ENCODE measurements at regions not wholly inside any gene's neighbourhood (a gene's known extent, or its start where the extent isn't known, plus 50 kb on each side); places are given as distances from the start of the nearest gene placed in this dataset.
"Not testable (repeated sequence)": the region's sequence is repeated elsewhere in the genome, so short reads cannot be mapped to it uniquely, and the experiment has no call there.

DNA sequence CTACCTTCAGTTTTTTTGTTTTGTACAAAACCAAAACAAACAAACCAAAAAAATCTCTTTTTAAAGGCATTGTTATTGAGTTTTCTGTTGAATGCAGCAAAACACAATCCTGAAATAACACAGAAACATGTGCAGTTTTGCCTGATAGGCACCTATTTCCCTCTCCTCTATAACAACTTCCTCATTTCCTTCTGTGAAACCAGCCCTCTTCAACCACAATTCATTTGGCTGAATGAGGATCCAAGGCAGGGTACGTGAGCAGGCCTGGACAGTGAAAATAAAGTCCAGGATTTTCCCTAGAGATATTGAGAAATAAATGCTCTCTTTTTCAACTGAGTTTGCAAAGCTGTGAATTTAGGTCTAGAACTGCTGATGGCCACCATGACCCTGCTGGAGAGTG lies 134.8 kb upstream of the LARP1 start:
- DNase-seq (ENCODE audit: low spot score): no peak

GRCh38 chr5:154618696-154619095 lies 136.5 kb upstream of the LARP1 start:
- no peak for DNase-seq (ENCODE audit: low spot score)

- DNase-seq (ENCODE audit: low spot score): no peak
Observed at GRCh38 chr5:154614595-154614994, 136.6 kb upstream of the HAND1 start.

DNA sequence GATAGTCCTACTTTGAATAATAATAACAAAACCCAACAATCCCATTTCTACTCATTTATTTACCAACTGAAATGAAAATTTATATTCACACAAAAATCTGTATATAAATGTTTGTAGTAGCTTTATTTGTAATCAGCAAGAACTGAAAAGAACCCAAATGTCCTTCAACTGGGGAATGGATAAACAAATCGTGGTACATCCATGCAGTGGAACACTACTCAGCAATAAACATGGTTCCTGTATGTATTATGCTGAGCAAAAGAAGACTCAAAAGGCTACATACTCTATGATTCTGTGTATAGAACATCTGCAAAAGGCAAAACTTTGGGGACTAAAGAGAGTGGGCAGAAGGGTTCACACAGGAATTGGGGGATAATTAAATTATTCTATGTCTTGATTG lies 136.1 kb upstream of the HAND1 start:
- no peak for DNase-seq (ENCODE audit: low spot score)

GRCh38 chr5:154612666-154613065 lies 134.6 kb upstream of the HAND1 start:
- DNase-seq (ENCODE audit: low spot score): no peak

- no peak for DNase-seq (ENCODE audit: low spot score)
Observed at GRCh38 chr5:154611341-154611767, 133.3 kb upstream of the HAND1 start.

- DNase-seq (ENCODE audit: low spot score): peak; percentile 29
Observed at GRCh38 chr5:154610321-154611154, 132.5 kb upstream of the HAND1 start.

DNA sequence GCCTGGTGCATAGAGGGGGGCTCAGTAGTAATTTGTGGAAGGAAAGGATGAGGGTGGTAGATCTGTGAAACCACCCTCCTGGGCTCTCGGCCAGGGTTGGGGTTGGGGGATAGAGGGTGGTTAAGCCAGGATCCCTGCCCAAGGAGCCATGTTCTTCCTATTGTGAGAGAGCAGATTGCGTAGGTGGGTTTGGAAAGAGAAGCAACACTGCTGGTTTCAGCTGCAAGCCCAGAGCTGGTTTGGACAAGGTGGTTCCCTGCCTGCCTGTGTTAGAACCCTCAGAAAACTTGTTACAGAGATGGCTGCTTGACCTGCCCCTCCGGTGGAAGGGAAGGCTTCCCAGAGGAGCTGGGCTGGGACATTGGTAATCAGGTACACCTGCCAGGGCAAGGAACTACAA lies 131.2 kb upstream of the HAND1 start:
- no peak for DNase-seq (ENCODE audit: low spot score)

DNA sequence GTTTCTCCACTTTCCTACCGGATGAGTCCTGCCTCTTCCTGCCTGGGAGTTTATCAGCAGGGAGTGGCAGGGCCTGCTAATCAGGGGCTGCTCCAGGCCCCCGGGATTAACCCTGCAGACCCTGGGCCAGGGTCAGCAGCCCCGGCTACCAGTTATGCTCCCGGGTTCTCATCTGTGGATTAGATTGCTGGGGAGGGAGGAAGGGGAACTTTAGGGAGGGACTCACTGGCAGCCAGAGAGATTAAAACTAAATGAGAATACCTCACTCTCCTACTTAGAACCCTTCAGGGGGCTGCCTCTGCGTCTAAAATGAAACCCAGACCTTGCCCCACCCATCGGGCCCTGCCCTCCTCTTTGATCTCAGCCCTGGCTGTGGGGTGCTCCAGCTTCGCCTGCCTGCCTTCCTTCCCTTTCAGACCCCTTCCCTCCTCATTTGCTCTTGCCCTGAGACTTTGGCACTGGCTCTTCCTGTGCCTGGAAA lies 130.5 kb upstream of the HAND1 start:
- DNase-seq (ENCODE audit: low spot score): no peak

GRCh38 chr5:154607746-154608145 lies 129.7 kb upstream of the HAND1 start:
- no peak for DNase-seq (ENCODE audit: low spot score)

GRCh38 chr5:154606246-154606645 lies 128.2 kb upstream of the HAND1 start:
- no peak for DNase-seq (ENCODE audit: low spot score)

GRCh38 chr5:154603953-154604679 lies 126.1 kb upstream of the HAND1 start:
- no peak for DNase-seq (ENCODE audit: low spot score)

DNA sequence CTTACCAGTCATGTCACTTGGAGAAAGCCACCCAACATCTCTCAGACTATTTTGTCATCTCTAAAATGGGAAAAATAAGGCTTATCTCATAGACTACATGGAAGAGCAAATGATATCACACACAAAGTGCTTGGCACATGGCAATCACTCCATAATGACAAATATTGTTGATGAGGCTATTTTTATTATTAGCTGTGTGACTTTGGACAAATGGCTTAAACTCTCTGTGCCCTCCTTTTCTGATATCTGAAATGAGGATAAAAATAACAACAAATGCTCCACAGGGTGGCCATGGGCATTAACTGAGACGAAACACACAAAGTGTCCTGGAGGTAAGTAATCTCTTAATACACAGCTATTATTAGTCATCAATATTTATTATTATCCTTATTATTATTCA lies 125.5 kb upstream of the HAND1 start:
- DNase-seq (ENCODE audit: low spot score): no peak

- DNase-seq (ENCODE audit: low spot score): no peak
Observed at GRCh38 chr5:154603011-154603410, 125.0 kb upstream of the HAND1 start.

DNA sequence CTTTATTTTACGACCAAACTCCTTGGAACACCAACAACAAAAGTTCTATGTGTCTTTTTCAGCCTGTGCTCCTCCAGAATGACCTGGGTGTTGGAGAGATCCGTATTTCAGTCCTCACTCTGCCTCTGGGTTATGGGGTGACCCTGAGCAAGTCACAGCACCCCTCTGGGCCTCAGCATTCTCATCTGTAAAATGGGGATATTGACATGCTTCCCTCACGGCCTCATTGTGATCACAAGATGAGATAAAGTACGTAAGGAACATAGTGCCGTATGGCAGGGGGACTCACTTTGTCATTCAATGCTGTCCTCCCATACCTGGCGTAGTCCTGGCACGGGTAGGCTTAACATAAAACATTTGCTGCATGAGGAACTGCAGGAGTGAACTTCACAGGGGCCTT lies 123.0 kb upstream of the HAND1 start:
- no peak for DNase-seq (ENCODE audit: low spot score)

DNA sequence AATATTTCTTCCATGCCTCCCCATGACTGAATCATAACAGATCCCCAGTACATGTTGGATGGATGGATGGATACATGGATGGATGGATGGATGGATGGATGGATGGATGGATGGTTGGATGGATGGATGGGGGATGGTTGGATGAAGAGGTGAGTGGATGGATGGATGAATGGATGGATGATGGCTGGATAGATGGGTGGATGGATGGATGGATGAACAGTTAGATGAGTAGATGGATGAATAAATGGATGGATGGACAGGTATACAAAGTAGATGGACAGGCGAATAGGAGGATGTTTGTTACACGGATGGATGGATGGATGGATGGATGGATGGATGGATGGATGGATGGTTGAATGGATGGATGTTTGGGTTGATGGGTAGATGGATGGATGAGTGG lies 120.0 kb upstream of the HAND1 start:
- no peak for DNase-seq (ENCODE audit: low spot score)

GRCh38 chr5:154596844-154597243 lies 118.8 kb upstream of the HAND1 start:
- DNase-seq (ENCODE audit: low spot score): not testable (repeated sequence)

DNA sequence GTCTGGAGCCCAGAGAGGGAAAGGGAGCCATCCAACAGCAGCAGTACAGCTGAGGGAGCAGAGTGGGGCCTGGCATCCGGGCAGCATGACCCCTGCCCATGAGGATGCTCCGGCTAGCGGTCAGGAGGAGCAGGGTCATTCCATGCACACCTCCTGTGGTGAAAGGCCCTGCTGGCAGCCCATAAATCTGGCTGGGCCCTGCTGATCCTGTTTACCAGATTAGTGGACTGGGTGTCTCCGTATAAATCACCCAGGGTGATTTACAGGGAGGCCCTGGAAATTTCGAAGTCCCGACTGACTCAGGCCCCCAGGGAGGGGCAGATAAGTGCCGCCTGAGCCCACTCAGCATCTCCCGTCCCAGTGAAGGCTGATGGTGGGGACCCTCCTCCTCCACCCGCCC lies 117.6 kb upstream of the HAND1 start:
- DNase-seq (ENCODE audit: low spot score): no peak

DNA sequence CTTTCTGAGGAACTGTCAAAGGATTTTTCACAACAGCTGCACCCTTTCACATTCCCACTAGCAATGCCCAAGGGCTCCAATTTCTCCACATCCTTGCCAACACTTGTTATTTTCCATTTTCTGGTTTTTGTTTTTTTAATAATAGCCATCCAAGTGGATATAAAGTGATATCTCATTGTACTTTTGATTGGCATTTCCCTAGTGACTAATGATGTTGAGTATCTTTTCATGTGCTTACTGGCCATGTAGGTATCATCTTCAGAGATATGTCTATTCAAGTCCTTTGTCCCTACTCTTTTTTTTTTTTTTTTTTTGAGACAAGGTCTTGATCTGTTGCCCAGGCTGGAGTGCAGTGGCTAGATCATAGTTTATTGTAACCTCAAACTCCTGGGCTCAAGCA lies 115.8 kb upstream of the HAND1 start:
- no peak for DNase-seq (ENCODE audit: low spot score)

GRCh38 chr5:154593071-154593470 lies 115.0 kb upstream of the HAND1 start:
- DNase-seq (ENCODE audit: low spot score): no peak

DNA sequence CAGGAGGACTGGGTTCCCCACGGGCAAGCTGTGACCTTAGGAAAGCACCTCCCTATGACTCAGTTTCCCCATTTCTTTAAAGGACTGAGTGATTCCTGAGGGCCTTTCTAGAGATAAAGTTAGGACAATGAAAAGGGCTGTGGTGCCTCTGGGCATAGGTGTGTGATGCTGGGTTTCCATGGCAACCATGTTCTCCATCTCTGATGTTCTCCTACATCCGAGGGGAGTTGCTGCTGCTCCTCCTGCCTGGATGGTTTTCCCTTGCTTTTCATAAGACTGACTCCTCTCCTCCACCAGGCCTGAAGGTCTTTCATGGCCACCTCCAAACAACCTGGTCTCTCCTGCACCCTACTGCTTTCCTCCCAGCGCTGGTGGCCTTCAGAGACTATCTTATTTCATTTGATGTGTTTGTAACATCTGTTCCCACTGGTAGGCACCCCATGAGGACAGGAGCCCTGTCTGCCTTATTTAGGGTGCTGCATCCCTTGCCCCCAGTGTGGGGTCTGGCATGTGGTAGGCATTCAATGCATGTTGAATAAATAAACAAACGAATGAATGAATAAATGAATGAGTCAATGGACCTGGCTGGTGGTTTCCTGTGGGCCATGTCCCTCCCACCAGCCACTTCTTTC lies 112.2 kb upstream of the HAND1 start:
- DNase-seq (ENCODE audit: low spot score): no peak

- DNase-seq (ENCODE audit: low spot score): no peak
Observed at GRCh38 chr5:154589511-154589910, 111.5 kb upstream of the HAND1 start.
